ENCODE measurements at regions not wholly inside any gene's neighbourhood (a gene's known extent, or its start where the extent isn't known, plus 50 kb on each side); places are given as distances from the start of the nearest gene placed in this dataset.
"Not testable (repeated sequence)": the region's sequence is repeated elsewhere in the genome, so short reads cannot be mapped to it uniquely, and the experiment has no call there.

DNA sequence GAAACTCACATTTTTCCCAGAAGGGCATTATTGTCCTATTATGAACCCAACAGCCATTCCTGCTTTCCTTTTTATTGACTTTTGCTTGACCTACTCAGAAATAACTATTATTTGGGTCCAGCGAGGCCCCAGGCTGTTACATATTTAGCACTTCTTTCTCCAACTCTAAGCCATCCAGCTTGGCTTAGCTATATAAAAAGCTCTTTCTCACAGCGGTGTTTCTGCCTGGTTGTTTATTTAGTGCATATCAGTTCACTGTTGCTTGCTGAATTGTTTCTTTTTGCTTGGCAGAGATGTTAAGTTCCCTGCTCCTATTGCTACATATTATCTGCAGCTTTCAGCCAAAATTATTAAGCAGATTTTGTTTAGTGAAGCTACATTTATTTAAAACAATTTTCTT, 1156.8 kb upstream of the SEMA6A start:
- no peak overlapping the region for H3K27ac ChIP-seq
- no peaks in the 10 kb centered on the region for H3K36me3 ChIP-seq
- intact Hi-C loops (cut with DNase I; ENCODE audit: low total_unique reads): no loop called here
- no peaks in the 10 kb centered on the region for H3K9me3 ChIP-seq
- TF ChIP-seq POLR2AphosphoS5 (IDR thresholded peaks at IDR 0.05): no peak
- no peak for TF ChIP-seq POLR2A (IDR thresholded peaks at IDR 0.05)
- no peak for TF ChIP-seq EP300 (IDR thresholded peaks at IDR 0.05)
- TF ChIP-seq, protein P1, sequence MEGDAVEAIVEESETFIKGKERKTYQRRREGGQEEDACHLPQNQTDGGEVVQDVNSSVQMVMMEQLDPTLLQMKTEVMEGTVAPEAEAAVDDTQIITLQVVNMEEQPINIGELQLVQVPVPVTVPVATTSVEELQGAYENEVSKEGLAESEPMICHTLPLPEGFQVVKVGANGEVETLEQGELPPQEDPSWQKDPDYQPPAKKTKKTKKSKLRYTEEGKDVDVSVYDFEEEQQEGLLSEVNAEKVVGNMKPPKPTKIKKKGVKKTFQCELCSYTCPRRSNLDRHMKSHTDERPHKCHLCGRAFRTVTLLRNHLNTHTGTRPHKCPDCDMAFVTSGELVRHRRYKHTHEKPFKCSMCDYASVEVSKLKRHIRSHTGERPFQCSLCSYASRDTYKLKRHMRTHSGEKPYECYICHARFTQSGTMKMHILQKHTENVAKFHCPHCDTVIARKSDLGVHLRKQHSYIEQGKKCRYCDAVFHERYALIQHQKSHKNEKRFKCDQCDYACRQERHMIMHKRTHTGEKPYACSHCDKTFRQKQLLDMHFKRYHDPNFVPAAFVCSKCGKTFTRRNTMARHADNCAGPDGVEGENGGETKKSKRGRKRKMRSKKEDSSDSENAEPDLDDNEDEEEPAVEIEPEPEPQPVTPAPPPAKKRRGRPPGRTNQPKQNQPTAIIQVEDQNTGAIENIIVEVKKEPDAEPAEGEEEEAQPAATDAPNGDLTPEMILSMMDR (IDR thresholded peaks at IDR 0.05): no peak
- no peaks in the 10 kb centered on the region for H3K27me3 ChIP-seq
- peak in 1 of 2 donors; percentile 44 for DNase-seq
- peaks cover 0 to 22% (median 7%) of the 10 kb centered on the region in 4 donors for H3K4me1 ChIP-seq
- 10 to 39% (median 18%) methylated on average over 2 of the region's 2 CpGs for WGBS, 5 donors
- no peak overlapping the region for H3K4me3 ChIP-seq

DNA sequence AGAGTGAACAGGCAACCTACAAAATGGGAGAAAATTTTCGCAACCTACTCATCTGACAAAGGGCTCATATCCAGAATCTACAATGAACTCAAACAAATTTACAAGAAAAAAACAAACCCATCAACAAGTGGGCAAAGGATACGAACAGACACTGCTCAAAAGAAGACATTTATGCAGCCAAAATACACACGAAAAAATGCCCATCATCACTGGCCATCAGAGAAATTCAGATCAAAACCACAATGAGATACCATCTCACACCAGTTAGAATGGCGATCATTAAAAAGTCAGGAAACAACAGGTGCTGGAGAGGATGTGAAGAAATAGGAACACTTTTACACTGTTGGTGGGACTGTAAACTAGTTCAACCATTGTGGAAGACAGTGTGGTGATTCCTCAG, 1146.2 kb upstream of the SEMA6A start:
- H3K4me3 ChIP-seq; H3K4me1 ChIP-seq; H3K27ac ChIP-seq; DNase-seq; intact Hi-C loops (cut with DNase I; ENCODE audit: low total_unique reads); H3K36me3 ChIP-seq; H3K27me3 ChIP-seq: not testable (repeated sequence)
- 58 to 84% (median 76%) methylated on average over 3 to 4 of the region's 4 CpGs for WGBS, 5 donors
- peaks cover 0 to 14% (median 4%) of the 10 kb centered on the region in 4 donors for H3K9me3 ChIP-seq

DNA sequence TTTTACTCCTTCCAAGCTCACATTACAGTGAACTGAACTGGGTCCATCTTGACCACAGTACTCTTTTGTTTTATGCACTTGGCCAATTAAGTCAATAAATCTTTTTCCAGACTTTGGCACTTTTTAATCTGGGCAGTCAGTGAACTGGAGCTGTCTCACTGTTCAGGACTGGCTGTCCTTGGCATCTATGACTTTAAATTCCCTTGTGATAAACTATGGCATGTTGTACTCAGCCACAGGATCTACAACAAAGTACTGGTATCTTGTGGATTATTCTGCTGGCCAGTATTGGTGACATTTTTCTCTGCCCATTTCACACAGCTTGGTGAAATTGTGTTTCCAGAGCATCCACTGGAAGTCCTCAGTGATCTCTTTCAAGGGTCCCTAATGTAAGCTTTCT, 1144.8 kb upstream of the SEMA6A start:
- Histone ChIP-seq H3K27me3 (no peaks in the 10 kb centered on the region), H3K27ac (no peak overlapping the region), H3K9me3 (peaks cover 0 to 27% (median 13%) of the 10 kb centered on the region in 4 donors), H3K36me3 (no peaks in the 10 kb centered on the region), H3K4me3 (no peak overlapping the region), H3K4me1 (no peaks in the 10 kb centered on the region)
- DNase-seq: no peak
- TF ChIP-seq POLR2A (IDR thresholded peaks at IDR 0.05) (no peak), EP300 (IDR thresholded peaks at IDR 0.05) (no peak), POLR2AphosphoS5 (IDR thresholded peaks at IDR 0.05) (no peak)
- TF ChIP-seq, protein P1 (IDR thresholded peaks at IDR 0.05): no peak
- intact Hi-C loops (cut with DNase I; ENCODE audit: low total_unique reads): no loop called here

DNA sequence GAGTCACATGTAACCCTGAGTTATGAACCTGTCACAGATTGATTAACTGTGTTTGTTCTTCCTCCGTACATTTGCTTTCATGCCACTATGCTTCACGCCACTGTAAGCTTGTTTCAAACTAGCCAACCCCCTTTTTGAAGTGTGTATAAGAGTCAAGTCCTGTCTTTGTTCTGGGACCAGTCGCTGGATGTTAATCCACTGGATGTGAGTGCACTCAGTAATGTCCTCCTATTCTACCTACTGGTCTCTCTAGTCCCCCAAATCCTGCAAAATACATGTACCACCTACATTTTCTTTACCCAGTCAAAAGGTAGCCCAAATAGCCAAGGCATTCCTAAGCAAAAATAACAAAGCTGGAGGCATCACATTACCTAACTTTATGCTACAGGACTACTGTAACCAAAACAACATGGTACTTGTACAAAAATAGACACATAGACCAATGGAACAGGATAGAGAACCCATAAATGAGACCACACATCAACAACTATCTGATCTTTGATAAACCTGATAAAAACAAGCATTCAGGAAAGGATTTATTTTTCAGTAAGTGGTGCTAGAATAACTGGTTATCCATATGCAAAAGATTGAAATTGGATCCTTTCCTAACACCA, 1139.1 kb upstream of the SEMA6A start:
- WGBS, 5 donors: 73 to 83% (median 75%) methylated on average over 3 of the region's 3 CpGs
- no peaks in the 10 kb centered on the region for H3K4me1 ChIP-seq
- H3K27me3 ChIP-seq: no peaks in the 10 kb centered on the region
- no peak overlapping the region for H3K4me3 ChIP-seq
- no peak for TF ChIP-seq EP300 (IDR thresholded peaks at IDR 0.05)
- TF ChIP-seq, protein P1 (IDR thresholded peaks at IDR 0.05): no peak
- no peak for TF ChIP-seq POLR2AphosphoS5 (IDR thresholded peaks at IDR 0.05)
- TF ChIP-seq POLR2A (IDR thresholded peaks at IDR 0.05): no peak
- peaks cover 6 to 49% (median 34%) of the 10 kb centered on the region in 4 donors for H3K9me3 ChIP-seq
- DNase-seq: no peak
- H3K36me3 ChIP-seq: no peaks in the 10 kb centered on the region
- no peak overlapping the region for H3K27ac ChIP-seq
- intact Hi-C loops (cut with DNase I; ENCODE audit: low total_unique reads): no loop called here

DNA sequence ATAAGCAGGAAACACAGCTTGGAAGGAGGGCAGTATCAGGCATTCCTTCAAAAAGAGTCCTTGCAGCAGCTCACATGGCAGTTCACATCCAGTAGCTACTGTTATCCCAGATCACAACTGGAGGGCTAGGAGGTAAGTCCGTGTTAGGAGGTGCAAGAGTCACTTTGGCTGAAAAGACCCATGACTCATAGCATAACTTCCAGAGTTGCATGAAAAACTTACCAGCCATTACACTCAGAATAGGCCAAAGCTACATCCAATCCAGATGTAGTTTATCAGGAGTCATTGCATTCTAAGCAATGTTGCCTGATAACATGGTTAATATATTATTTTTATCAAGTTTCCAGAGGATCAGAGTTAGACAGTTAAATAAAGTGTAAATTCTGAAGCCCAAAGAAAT, 1126.4 kb upstream of the SEMA6A start:
- H3K4me3 ChIP-seq: no peak overlapping the region
- no peaks in the 10 kb centered on the region for H3K4me1 ChIP-seq
- no peaks in the 10 kb centered on the region for H3K36me3 ChIP-seq
- intact Hi-C loops (cut with DNase I; ENCODE audit: low total_unique reads): no loop called here
- TF ChIP-seq, protein P1 (IDR thresholded peaks at IDR 0.05): no peak
- TF ChIP-seq EP300 (IDR thresholded peaks at IDR 0.05): no peak
- no peak for TF ChIP-seq POLR2AphosphoS5 (IDR thresholded peaks at IDR 0.05)
- no peak for TF ChIP-seq POLR2A (IDR thresholded peaks at IDR 0.05)
- H3K27ac ChIP-seq: no peak overlapping the region
- 36 to 68% (median 47%) methylated on average over 1 of the region's 1 CpG for WGBS, 5 donors
- no peaks in the 10 kb centered on the region for H3K27me3 ChIP-seq
- DNase-seq: no peak
- H3K9me3 ChIP-seq: no peaks in the 10 kb centered on the region
